Left colon (tissue), 2 donors: ENCODE measurements at regions not wholly inside any gene's neighbourhood (a gene's known extent, or its start where the extent isn't known, plus 50 kb on each side); places are given as distances from the start of the nearest gene placed in this dataset.

Source experiments
- ATAC-seq: fragments of 200-7000 bp; cut with Tn5 transposase; one replicate; pipeline ENCODE4 v1.9.1; 2020; ENCODE audit warnings: mild to moderate bottlenecking, moderate library complexity
- DNase-seq, 2 donors: peaks; one replicate each; pipeline ENCODE4 v3.0.0-alpha.2; 2020
- intact Hi-C, 2 donors: fragments of 100-400 bp; cut with DNase I in 1 of 2; cut with micrococcal nuclease in 1 of 2; formaldehyde crosslinking; loops; one replicate each; pipeline versions ENCODE4 v1.11.2 to v1.14.0; 2022; cut with DNase I, micrococcal nuclease
- donor health status: DM: no; HTN: no; CAD: no.
- donor health status: DM: yes; HTN: yes; CAD: no.

DNA sequence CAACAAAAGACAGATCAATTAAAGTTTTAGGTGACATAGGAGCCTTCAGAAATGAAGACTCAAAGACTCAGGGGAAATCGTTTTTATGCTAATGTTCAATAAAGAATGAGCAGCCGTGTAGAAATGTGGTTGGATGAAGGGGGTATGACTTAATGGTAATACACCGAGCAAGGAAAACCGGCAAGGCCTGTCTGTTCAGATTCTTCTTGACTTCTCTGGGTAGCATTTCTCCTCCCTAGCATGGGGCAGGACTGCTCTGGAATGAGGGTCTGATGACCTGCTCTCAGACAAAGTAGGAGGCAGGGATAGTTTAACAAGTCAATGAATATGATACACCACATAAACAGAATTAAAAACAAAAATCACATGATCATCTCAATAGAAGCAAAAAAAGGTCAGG, 487.4 kb downstream of the ZNF608 start:
- intact Hi-C loops: no loop called here
- ATAC-seq (no peak), DNase-seq (no peak)

DNA sequence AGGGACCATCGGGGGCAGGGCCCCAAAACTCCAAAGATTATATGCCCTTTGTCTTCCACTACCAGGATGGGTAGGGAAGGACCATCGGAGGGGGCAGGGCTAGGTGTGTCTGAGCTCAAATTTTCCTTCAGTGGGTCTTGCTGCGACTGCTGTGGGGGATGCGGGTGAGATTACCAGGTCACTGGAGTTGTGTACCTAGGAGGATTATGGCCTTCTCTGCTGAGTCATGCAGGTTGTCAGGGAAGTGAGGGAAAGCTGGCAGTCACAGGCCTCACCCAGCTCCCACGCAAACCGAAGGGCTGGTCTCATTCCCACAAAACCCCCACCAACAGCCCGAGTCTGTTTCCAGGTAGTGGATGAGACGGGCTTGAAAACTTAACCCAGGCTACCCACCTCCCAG, 489.4 kb downstream of the ZNF608 start:
- intact Hi-C loops: no loop called here
- DNase-seq (no peak), ATAC-seq (no peak)

DNA sequence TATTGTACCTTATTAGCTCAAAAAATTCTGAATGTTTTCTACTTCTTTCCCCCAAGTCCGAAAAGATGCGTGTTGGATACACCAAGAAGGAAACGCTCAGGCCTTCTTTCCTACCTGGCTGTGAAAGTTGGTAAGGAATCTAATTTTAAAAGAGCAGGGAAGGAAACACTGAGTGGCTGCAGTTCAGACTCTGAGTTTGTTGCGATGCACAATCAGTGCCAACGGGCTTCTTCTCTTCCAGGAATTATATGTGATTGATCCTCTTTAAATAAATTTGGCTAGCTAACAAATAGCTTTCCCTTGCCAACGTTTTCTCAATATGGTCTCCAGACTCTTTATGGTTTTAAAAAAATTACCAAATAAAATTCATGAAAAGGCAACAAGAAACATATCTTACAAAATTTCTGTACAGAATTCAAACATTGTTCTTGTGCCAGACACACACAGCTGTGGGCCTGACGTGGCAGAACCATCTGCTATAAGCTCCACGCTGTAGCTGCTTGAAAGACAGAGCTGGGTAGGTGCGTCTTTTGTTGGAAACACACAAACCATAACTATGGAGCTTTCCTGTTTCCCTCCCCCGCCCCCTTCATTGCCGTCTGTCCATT, 493.1 kb downstream of the ZNF608 start:
- intact Hi-C loops: no loop called here
- ATAC-seq: no peak
- DNase-seq: no peak

DNA sequence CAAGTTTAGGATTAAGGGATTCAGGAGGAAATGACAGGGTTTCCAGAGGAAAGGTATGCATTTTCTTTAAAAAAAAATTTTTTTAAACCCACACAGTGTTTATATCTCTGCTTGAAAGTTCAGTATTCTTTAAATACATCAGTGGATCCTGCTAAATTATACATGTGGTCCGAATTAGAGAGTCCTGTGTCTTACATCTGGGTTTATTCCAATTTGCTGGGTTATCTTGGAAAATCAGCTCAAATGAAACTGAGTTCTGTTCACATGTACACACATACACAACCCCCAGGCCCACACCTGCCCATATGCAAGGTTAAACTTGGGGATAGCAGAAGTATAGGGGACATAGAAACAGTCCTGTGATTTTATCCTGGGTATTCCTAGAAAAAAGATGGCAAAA, 493.7 kb downstream of the ZNF608 start:
- ATAC-seq: no peak
- DNase-seq: no peak
- intact Hi-C loops: no loop called here

DNA sequence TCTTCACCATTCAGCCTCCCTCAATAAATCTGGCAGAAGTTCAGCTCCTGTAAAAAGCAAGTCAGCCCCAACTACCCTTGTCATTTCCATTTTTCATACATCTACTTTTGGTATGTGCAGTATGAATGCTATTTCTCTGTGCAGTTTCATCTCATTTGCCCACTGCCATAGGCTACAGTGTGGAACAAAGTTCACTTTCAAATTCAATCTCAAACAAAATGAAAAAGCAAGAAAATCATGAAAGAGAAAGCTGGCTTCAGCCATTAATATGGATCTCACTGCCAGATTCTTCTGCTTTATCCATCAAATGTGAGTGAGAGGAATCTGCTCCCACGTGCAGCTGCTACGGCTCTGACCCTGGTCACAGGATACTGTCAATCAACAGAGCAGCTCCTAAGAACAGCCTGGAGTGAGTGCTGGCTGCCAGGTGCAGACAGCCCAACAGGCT, 494.2 kb downstream of the ZNF608 start:
- DNase-seq (no peak), ATAC-seq (no peak)
- intact Hi-C loops: no loop called here

DNA sequence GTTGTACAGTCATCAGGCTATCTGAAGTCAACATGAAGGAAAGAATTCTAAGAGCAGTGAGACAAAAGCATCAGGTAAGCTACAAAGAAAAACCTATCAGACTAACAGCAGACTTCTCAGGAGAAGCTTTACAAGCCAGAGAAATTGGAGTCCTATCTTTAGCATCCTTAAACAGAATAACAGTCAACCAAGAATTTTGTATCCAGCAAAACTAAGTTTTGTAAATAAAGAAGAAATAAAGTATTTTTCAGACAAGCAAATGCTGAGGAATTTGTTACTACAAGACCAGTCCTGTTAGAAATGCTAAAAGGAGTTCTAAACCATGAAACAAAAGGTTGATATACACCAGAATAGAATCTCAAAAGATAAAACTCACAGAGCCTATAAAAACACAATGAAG, 501.2 kb downstream of the ZNF608 start:
- ATAC-seq (no peak), DNase-seq (no peak)
- intact Hi-C loops: no loop called here

DNA sequence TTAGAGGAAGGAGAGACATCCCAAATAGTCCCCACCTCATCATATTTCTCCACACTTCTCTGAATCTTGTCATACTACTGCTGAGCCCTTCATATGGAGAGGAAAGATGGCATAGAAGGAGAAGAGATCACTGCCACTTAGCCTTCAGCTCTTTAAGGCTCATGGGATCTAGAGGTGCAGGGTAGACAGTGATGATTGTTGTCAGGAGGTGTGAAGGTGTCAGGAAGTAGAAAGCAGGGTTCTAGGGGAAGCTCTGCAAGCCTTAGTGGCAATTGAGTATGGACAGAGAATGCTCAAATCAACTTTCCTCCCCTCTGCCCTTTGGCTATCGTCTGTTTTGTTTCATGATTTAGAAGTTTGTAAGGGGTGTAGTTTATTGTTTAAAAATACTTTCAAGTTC, 505.7 kb downstream of the ZNF608 start:
- intact Hi-C loops: no loop called here
- ATAC-seq: no peak

DNA sequence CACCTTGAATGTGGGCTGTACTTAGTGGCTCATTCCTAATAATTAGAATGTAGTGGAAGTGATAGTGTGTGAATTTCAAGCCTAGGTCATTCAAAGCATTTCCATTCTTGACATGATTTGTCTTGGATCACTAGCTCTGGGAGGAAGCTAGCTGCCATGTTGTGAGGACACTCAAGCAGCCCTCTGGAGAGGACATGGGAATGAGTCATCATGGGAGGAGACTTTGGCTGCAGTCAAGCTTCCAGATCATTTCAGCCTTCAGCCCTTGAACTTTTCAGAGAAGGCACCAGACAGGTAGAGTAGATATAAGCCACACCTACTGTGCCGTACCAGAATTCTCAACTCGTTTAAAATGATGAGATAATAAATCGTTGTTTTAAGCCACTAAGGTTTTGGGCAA, 506.9 kb downstream of the ZNF608 start:
- ATAC-seq: no peak
- DNase-seq: no peak
- intact Hi-C loops: no loop called here

More for the DNA sequence above, 505.7 kb downstream of the ZNF608 start:
- DNase-seq: no peak

DNA sequence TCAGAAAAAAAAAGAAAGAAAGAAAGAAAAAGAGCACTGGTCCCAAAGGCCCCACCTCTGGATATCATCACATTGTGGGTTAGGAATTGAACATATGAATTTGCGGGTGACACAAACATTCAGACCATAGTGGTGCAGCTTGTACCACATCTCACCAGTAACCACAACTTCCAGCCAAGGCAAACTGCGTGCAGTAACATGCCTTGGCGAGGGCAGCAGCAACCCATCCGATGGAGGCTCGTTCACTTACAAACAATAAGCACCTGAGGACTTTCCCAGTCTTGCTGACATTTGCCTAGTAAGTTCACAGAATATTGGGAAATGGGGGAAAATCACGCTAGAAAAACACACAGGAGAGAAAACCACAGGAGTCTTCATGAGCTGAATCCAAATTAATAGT, 508.1 kb downstream of the ZNF608 start:
- DNase-seq: no peak
- intact Hi-C loops: no loop called here
- ATAC-seq: no peak

DNA sequence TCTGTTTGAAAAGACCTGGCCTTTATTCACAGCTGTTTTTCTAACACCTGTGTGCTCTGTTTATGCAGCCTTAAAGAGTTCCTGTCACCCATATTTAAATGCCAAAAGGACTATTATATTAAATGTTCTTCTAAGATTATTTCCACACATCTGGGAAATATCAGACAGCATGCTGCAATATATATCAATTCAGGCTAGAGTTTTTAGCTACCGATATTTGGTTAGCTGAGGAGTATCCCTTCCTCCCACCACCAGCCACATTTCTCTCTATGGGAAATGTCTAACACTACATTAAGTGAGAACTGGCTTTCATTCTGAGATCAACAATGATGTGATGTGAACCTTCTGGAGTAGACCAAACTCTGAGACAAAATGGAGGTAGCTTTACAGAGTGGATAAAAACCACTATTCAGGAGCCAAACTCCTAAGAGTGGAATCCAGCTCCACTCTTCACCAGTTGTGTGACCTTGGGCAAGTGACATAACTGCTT, 509.2 kb downstream of the ZNF608 start:
- ATAC-seq (no peak), DNase-seq (no peak)
- intact Hi-C loops: no loop called here

DNA sequence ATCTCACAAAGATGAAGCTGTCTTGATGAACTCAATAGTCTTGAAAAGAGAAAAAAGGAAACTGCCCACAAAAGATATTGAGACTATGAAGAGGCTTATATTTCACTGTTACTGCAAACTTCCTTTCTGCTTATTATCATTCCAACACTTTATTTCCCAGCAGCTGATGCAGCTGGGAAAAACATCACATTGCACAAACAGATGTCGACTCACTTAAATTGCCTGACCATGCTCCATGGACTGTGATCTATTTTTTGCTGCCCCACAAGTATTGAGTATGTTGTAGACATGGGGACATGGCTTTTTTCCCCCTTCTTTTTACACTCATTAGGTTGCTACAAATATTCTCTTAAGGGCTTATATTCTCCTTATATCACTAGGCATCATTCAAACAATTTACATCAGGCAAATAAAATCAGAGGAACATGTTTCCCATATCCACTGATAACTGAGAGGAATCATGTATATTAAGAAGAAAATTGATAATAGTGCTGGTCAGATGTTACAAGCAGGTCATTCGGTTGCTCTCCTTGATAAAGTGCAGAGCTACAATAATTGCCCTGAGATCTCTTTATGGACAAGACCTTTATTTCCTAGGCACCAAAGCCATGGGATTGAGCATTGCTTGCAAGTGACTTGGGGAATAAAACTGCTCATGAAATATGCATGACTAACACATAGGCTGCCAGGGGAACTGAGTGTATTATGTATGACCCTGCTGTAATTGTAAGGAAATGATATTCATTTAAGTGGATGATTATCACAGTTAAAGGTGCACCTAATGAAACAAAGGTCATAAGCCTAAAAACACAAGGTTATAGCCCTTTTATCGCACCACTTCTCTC, 509.9 kb downstream of the ZNF608 start:
- intact Hi-C loops: no loop called here
- ATAC-seq (peak; percentile 61), DNase-seq (no peak)

DNA sequence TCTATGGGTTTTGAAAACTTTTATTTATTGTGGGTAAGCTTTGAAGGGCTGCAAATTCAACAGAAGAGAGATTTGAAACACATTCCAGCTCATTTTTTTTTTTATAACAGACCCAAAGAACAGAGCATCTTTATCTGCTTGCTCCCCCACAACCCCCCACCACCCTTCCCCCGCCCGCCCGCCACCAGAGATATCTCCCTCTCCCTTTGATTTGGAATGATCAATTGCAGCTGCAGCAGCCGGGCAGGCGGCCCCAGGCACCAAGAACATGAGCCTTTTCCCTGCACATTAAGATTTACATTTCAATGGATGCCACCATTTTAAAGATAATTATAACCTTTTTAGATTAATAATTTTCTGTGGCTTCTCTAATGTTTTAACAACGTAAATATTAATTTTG, 510.9 kb downstream of the ZNF608 start:
- ATAC-seq (no peak), DNase-seq (no peak)
- intact Hi-C loops: no loop called here

DNA sequence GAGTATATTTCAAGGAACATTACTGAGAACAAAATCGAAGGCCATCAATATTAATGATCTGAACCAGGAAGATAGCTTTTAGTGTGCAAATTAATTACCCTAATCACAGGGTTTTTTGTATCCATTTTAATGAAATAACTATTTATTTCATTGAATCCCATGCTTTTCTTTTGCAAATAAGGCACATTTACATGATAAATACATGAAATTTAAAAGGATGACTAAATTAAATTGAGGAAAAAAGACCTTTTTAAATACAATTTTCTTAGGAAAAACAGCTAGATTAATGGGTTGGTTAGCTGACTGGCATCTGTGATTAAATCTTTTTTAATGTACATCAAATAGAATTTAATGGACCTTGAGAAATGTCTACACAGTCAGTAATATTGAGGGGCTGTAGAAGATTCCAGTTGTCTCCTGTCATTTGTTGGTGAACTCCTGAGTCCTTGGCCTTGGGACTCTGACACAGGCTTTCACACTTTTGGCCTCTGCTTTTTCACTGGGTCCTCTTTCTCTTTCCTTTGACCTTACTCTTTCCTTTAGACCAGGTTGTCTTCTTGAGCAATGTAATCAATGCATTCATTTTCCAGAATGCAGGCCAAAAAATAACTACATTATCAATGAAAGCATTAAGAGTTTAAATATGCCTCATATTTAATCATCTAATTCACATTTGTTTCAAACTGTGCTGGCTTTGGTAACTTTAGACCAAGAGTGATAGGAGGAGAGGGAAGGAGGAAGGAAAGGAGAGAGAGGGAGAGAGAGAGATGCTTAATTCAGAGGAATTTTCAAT, 511.5 kb downstream of the ZNF608 start:
- intact Hi-C loops: no loop called here
- ATAC-seq (no peak), DNase-seq (no peak)

DNA sequence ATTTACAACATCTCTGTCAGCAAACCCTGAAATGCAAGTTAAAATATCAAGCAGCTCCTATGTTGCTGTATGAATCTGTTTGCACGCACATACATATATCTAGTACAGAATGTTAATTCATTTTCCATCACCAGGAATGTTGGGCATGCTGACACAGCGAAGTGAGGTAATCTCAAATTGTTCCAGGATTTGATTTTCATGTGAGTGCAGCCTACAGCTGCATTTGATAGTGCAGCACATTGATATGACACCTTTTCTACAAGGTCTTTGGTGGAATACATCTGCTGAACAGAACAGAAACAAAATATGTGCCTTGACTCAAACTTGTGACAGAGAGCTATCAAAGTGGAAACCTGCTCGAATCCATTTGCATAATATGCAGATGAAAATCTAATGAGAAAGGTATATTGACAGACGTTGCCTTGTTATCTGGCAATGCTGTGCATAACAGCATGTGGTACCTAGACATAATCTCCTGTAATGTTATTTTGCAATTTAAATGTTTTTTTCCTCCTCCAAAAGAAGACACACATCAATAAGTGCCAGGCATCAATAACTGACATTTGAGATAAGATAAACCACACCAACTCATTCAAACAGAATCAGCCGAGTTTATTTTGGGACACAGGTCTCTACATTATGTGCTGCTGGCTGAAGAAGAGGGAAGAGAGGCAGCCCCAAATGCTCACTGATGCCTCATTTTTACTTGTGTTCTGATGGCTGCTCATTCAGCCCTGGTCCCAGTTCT, 512.2 kb downstream of the ZNF608 start:
- ATAC-seq (no peak), DNase-seq (no peak)
- intact Hi-C loops: no loop called here

DNA sequence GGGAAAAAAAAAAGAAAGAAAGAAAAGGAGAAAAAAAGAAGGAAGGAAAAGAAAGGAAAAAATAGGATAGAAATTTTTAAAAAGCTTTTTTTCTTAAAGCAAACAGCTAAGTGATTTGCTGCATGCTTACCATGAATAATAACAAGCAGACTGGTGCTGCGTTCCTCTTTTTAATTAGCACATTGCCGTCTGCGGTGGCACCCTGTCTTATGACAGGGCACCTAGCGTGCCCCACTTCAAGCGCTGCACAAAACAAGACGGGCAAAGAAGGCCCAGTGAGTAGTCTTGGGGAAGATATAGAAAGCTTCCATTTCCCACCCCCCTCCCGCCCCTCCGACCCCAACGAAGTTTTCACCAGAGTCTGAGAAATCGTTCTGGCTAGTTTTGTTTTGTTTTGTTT, 513.9 kb downstream of the ZNF608 start:
- intact Hi-C loops: no loop called here
- DNase-seq (no peak), ATAC-seq (no peak)

DNA sequence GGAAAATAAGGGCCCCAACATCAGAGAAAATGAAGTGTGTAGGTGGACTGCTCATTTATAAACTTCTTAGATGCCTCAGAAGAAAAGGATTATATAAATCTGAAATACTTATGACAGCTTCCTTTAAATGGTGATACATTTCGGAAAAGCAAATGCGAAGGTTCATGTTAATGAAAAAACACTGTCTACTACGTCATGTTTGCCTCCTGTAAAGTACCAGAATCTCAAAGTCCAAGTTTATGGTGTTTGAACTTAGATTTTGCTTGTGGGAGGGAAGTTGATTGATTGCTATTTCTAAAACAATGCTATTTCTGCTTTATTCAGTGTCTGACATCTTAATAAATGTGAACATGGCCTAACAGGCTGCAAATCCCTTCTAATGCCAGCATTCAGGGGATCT, 514.6 kb downstream of the ZNF608 start:
- peak; percentile 96 for ATAC-seq
- DNase-seq: no peak

DNA sequence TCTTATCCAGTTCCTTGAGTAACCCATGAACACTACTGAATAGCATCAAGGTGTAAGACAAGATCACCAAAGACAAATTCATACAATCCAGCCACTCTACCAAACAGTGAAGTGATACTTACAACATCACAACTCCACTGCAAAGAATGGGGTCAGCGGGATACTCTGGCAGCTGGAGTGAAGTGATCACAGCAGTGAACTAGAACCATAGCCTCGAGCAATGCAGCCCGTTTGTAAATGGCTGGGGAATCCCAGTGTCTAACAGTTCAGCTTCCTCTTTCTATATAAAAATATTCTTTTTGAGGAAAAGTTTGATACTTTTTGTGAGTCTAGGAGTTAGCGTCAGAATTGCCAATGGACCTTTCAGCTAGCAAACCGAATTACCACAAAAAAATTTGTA, 515.2 kb downstream of the ZNF608 start:
- intact Hi-C loops: no loop called here
- DNase-seq: no peak
- ATAC-seq: peak; percentile 4

More for the DNA sequence above, 514.6 kb downstream of the ZNF608 start:
- intact Hi-C loops: no loop called here

DNA sequence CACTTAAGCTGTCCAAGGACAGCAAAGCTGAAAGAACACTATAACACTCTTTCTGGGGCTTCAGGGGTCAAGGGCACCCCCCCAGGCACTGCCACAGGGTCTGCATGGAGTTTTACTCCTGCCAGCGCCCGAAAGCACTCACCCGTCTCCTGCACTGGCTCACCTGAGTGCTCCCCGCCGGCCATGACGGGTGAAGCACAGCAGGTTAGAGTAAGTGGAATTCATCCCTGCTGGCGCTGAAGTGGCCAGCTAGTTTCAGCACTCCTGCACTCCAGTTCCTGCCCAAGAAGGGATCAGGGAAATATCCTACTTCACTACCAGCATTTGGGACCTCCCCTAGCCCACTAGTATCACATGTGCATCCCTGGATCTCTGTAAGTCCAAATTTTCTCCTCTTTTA, 516.0 kb downstream of the ZNF608 start:
- no peak for DNase-seq
- no peak for ATAC-seq
- intact Hi-C loops: no loop called here

DNA sequence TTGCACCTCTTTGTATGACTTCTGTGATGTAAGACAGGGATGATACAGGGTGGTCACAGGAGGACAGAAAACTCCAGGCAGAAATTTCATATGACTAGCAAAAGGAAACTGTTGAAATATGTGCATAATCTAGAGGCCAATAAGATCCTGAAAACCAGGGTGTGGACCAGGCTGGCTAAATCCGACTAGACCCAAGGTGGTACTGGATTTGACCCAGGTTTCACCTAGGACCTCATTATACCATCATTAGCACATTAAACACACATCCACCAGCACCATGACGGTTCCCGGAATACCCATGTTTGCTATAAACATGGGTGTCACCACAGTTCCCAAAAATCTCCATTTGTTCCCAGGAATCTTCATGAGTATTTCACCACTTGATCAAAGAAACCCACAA, 517.1 kb downstream of the ZNF608 start:
- no peak for DNase-seq
- no peak for ATAC-seq
- intact Hi-C loops: no loop called here
